OCI-LY3 (cell line): ENCODE measurements at regions not wholly inside any gene's neighbourhood (a gene's known extent, or its start where the extent isn't known, plus 50 kb on each side); places are given as distances from the start of the nearest gene placed in this dataset.
"Not testable (repeated sequence)": the region's sequence is repeated elsewhere in the genome, so short reads cannot be mapped to it uniquely, and the experiment has no call there.

Experiments
- H2AFZ ChIP-seq: fragments of 200-600, 300-600 bp; shearing (Covaris generic); 2 replicates; pipeline ENCODE4 v1.6.0; 2014; ENCODE audit warnings: antibody characterized with exemption, low read depth, low read length
- H3K27ac ChIP-seq: fragments of 200-600, 300-600 bp; sonication (generic); 2 replicates; pipeline ENCODE4 v1.5.1; 2014; ENCODE audit warnings: mild to moderate bottlenecking, low read length, moderate library complexity, mixed read lengths
- H3K27me3 ChIP-seq: fragments of 200-600, 300-600 bp; sonication (generic); 2 replicates; pipeline ENCODE4 v1.6.1; 2014; ENCODE audit warnings: low read depth, low read length, mixed read lengths
- H3K36me3 ChIP-seq: fragments of 200-600, 300-600 bp; sonication (generic); replicated peaks from 2 replicates; pipeline ENCODE3; 2014; ENCODE audit warnings: low read depth, low read length, mixed read lengths
- H3K4me1 ChIP-seq: fragments of 300-600, 200-600 bp; sonication (generic); 2 replicates; pipeline ENCODE4 v1.6.1; 2014; ENCODE audit warnings: low read length, mixed read lengths
- H3K4me2 ChIP-seq: fragments of 200-600, 300-600 bp; sonication (generic); 2 replicates; pipeline ENCODE4 v1.6.1; 2014; ENCODE audit warnings: low read length, mixed read lengths
- H3K4me3 ChIP-seq: fragments of 300-600, 200-600 bp; sonication (generic); 2 replicates; pipeline ENCODE4 v1.5.1; 2014; ENCODE audit warnings: antibody characterized with exemption, mild to moderate bottlenecking, low read length, moderate library complexity
- H3K79me2 ChIP-seq: fragments of 300-600, 200-600 bp; shearing (Covaris generic); 2 replicates; pipeline ENCODE4 v1.6.1; 2014; ENCODE audit warnings: mild to moderate bottlenecking, low read length, mixed read lengths
- H3K9ac ChIP-seq: fragments of 300-600, 200-600 bp; shearing (Covaris generic); 2 replicates; pipeline ENCODE4 v1.6.0; 2014; ENCODE audit warnings: mild to moderate bottlenecking, low read length, moderate library complexity
- H3K9me3 ChIP-seq: fragments of 200-600, 300-600 bp; shearing (Covaris generic); 2 replicates; pipeline ENCODE4 v1.6.1; 2014; ENCODE audit warnings: low read length, mixed read lengths; ENCODE audit not compliant: insufficient read depth
- H4K20me1 ChIP-seq: fragments of 200-600, 300-600 bp; sonication (generic); 2 replicates; pipeline ENCODE4 v1.6.1; 2016; ENCODE audit warnings: low read length, mixed read lengths; ENCODE audit not compliant: insufficient read depth

GRCh38 chr2:87630892-87631291 lies 117.0 kb upstream of the PLGLB2 start:
- not testable (repeated sequence) for H4K20me1 ChIP-seq, H3K9ac ChIP-seq, H3K27me3 ChIP-seq, H3K79me2 ChIP-seq, H3K4me3 ChIP-seq, H3K27ac ChIP-seq, H2AFZ ChIP-seq, H3K36me3 ChIP-seq, H3K9me3 ChIP-seq, H3K4me2 ChIP-seq
- peaks cover 34% of the 10 kb centered on the region for H3K4me1 ChIP-seq

- not testable (repeated sequence) for H3K79me2 ChIP-seq, H4K20me1 ChIP-seq, H2AFZ ChIP-seq, H3K27me3 ChIP-seq, H3K36me3 ChIP-seq, H3K9ac ChIP-seq, H3K4me3 ChIP-seq, H3K9me3 ChIP-seq, H3K4me2 ChIP-seq
- H3K27ac ChIP-seq: peak overlapping the region; percentile 58; the same call in 1 of the 2 replicates
- peaks cover 39% of the 10 kb centered on the region for H3K4me1 ChIP-seq
Observed at GRCh38 chr2:87631402-87631801, 116.5 kb upstream of the PLGLB2 start.

DNA sequence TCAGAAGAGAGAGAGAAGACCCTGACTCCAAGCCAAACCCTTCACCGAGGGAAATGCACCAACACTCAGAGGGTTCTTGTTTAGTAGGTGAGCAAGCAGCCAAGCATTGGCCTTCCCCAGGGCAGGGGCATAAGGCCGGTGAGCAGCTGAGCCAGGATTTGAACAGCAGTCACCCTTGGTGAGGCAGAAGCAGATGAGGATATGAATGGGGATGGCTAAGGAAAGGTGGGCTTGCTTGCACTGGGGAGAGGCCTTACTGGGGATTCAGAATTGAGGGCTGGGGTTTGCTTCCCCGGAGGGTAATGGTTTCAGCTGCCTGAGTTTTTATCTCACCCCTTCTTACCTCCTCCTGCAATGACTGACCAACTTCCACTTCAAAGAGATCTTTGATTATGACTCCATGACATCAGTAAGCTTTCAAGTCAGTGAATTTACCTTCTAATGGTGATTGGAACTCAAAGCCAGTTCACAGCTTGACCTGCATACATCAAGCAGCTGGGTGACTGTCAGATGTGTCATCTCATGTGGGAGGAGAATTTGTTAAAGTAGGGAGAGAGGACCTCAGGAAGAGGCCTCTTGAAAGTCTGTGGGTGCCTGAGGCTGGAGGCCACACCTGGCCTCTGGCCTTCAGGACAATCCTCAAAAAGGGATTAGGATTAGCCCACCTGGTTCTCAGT lies 114.5 kb upstream of the PLGLB2 start:
- peaks cover 39% of the 10 kb centered on the region for H3K4me1 ChIP-seq
- H3K27ac ChIP-seq: peak overlapping the region; percentile 78
- not testable (repeated sequence) for H3K27me3 ChIP-seq, H2AFZ ChIP-seq, H3K36me3 ChIP-seq, H3K4me3 ChIP-seq, H3K79me2 ChIP-seq, H4K20me1 ChIP-seq, H3K9me3 ChIP-seq
- peak overlapping the region; percentile 39; the same call in 1 of the 2 replicates for H3K4me2 ChIP-seq
- H3K9ac ChIP-seq: peak overlapping the region; percentile 43; the same call in 1 of the 2 replicates

DNA sequence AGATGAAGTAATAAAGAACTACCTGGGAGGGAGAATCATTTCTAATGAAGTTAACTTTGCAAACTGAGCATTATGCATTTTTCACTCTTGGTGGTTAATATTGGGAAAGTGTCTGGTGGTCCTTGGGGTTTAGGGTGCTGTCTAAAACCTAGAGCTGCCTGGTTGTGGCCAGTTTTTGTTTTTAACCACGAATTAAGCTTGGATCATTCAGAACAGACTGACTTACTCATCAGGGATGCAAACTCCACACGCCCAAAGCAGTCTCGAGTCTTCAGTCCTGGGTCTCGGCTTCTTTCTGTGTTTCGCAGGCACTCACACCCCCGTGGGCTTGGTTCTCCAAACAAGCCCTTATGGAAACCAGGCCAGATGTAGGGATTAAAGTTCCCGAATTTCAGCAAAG lies 113.8 kb upstream of the PLGLB2 start:
- not testable (repeated sequence) for H2AFZ ChIP-seq, H3K27me3 ChIP-seq, H3K4me3 ChIP-seq, H4K20me1 ChIP-seq, H3K79me2 ChIP-seq, H3K9me3 ChIP-seq, H3K36me3 ChIP-seq
- Histone ChIP-seq H3K4me2 (peak overlapping the region; percentile 71), H3K9ac (peak overlapping the region; percentile 77; the same call in 1 of the 2 replicates), H3K4me1 (peaks cover 39% of the 10 kb centered on the region), H3K27ac (peak overlapping the region; percentile 78)

DNA sequence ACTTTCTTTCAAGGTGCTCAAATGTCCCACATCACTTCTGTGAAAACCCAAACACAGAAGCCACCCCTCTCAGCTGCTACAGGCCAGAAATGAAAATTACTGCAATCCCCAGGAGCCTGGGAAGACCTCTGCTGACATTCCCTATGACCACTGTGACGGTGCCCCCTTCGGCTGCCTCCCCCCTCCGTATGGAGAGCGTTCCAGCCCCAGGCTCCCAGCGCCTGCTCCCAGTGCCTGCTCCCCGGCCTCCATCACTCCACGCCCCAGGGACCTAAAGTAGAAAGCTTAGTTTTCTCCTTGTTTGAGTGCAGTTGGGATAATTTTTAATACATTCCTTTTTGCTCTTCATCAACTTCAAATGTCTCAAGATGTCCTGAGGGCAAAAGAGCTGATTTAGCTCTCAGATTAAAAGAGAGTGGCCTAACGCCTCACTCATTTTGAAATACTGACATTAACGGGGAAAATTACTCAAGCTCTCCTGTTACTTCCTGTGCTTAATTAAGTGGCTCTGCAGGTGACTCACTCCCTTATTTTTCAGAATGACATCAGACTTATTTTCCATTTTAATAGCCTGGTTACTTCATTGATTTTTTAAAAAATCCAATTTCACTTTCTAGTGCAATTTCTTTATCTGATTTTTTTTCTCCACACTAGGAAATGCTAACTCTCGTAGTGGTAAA lies 112.8 kb upstream of the PLGLB2 start:
- peak overlapping the region; percentile 78 for H3K27ac ChIP-seq
- not testable (repeated sequence) for H3K9me3 ChIP-seq, H3K27me3 ChIP-seq, H3K36me3 ChIP-seq, H2AFZ ChIP-seq, H3K79me2 ChIP-seq, H4K20me1 ChIP-seq
- H3K4me3 ChIP-seq: peak overlapping the region; percentile 57
- peak overlapping the region; percentile 77; the same call in 1 of the 2 replicates for H3K9ac ChIP-seq
- H3K4me1 ChIP-seq: peaks cover 29% of the 10 kb centered on the region
- peak overlapping the region; percentile 71 for H3K4me2 ChIP-seq

DNA sequence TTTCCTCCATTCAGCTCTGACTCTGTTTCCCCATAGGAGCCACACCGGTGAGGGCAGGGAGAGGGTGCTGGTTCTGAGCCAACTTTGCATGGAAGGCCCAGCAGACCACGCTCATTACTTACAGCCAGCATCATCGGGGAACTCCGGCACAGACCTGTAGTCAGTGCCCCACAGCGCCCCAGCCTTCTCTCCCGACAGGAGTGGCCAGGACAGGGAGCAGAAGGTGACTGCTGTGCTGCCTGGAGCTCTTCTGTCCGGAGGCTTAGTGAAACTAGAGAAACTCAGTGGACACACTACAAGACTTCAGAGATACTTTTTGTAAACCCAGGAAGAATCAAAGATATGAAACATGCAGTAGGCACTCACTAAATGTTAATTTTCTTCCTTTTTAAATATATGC lies 111.6 kb upstream of the PLGLB2 start:
- not testable (repeated sequence) for H3K4me3 ChIP-seq, H2AFZ ChIP-seq, H3K27ac ChIP-seq, H3K27me3 ChIP-seq, H3K4me2 ChIP-seq, H3K9me3 ChIP-seq, H4K20me1 ChIP-seq, H3K36me3 ChIP-seq, H3K79me2 ChIP-seq, H3K9ac ChIP-seq
- peaks cover 30% of the 10 kb centered on the region for H3K4me1 ChIP-seq

GRCh38 chr2:87636735-87637134 lies 111.2 kb upstream of the PLGLB2 start:
- H2AFZ ChIP-seq, H4K20me1 ChIP-seq, H3K4me3 ChIP-seq, H3K36me3 ChIP-seq, H3K9me3 ChIP-seq, H3K27me3 ChIP-seq, H3K4me2 ChIP-seq, H3K79me2 ChIP-seq, H3K9ac ChIP-seq, H3K27ac ChIP-seq: not testable (repeated sequence)
- H3K4me1 ChIP-seq: peaks cover 26% of the 10 kb centered on the region

DNA sequence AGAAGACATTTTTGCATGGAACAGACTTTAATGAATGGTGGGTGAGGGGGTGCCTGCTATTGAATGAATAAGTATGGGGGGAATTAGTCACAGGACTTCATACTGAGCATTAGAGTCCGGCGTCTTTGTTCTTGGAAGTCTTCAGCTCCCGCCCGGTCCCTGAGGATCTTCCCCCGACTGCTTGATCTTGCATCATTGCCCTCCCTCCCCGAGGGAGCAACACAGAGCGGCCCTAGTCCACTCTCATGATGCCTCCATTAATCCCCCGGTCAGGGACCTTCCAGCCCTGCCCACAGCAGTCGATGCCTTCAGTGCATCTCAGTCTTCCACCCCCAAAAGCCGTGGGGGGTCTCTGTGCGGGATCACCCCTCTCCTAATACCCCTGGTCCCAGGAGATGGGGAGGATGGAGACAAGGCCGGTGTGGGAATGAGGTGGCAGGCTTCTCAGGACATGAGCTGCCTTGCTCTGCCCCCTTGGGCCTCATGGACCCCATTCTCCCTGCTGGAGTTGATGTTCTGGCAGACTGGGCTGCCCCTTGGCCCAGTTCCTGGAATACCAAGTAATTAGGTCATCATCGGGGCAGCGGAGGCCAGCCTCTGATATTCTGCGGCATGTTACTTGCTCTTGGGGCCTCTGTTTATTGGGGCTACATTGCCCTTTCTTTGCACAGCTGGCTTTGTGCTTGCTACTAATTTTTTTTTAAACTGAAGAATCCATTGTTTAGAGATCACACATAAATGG lies 110.5 kb upstream of the PLGLB2 start:
- peaks cover 22% of the 10 kb centered on the region for H3K4me1 ChIP-seq
- not testable (repeated sequence) for H3K79me2 ChIP-seq, H3K27ac ChIP-seq, H2AFZ ChIP-seq, H3K27me3 ChIP-seq, H3K36me3 ChIP-seq, H4K20me1 ChIP-seq, H3K4me3 ChIP-seq, H3K9ac ChIP-seq, H3K9me3 ChIP-seq, H3K4me2 ChIP-seq

DNA sequence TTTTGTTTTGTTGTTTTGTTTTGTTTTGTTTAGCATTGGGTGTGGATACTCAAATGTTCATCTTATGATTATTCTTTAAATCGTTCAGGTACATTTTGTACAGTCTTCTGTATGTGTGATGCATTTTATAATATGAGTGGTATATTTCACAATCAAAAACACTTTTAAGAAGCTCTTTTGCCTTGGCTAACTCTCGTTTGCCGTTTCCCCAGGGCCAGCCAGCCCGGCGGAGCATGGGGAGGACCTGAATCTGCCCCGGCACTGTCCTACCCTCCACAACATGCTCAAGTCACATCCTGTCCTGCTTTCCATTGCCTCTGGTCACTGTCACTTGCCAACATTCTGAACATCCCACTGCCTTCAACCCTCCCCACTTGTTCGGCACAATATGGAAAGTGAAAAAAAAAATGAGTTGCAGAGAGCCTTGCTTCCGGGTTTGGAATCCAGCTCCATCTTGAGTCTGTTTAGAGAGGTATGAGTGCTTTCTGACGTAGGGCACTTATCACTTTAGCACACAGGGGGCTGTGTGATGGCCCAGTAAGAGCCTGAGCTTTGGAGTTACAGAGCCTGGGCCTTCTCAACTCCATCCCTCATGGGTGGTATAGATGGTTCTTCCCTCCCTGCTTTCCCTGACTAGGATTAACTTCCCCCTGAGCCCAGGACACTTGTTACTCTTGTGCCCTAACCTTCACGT lies 109.6 kb upstream of the PLGLB2 start:
- H3K27ac ChIP-seq, H2AFZ ChIP-seq, H3K4me2 ChIP-seq, H3K36me3 ChIP-seq, H3K79me2 ChIP-seq, H3K9me3 ChIP-seq, H3K27me3 ChIP-seq, H3K9ac ChIP-seq, H3K4me3 ChIP-seq, H4K20me1 ChIP-seq: not testable (repeated sequence)
- peaks cover 18% of the 10 kb centered on the region for H3K4me1 ChIP-seq
